AG09309 (cell line): ENCODE measurements at regions not wholly inside any gene's neighbourhood (a gene's known extent, or its start where the extent isn't known, plus 50 kb on each side); places are given as distances from the start of the nearest gene placed in this dataset.
"Not testable (repeated sequence)": the region's sequence is repeated elsewhere in the genome, so short reads cannot be mapped to it uniquely, and the experiment has no call there.

ENCODE experiments used
- DNase-seq: peaks from one replicate; pipeline ENCODE4 v3.0.0-alpha.2; 2010; ENCODE audit warnings: low read depth
- H3K4me3 ChIP-seq: 2 replicates; pipeline ENCODE4 v1.5.1; 2011; ENCODE audit warnings: mild to moderate bottlenecking, low read depth, low read length, moderate library complexity; ENCODE audit not compliant: control insufficient read depth
- CTCF ChIP-seq: IDR thresholded peaks from 2 replicates; pipeline ENCODE4 v1.5.1; 2011; ENCODE audit warnings: mild to moderate bottlenecking, low read depth, low read length, inconsistent platforms; ENCODE audit not compliant: insufficient read depth, control insufficient read depth; ENCODE audit errors: missing control alignments

- no peak for TF ChIP-seq CTCF
- no peak for DNase-seq
- no peak overlapping the region for H3K4me3 ChIP-seq
Observed at GRCh38 chr6:148004651-148005050, 338.0 kb upstream of the SASH1 start.

GRCh38 chr6:148005806-148006205, 336.8 kb upstream of the SASH1 start:
- TF ChIP-seq CTCF = no peak

GRCh38 chr6:148010516-148010915, 332.1 kb upstream of the SASH1 start:
- DNase-seq = not testable (repeated sequence)

More at GRCh38 chr6:148005806-148006205, 336.8 kb upstream of the SASH1 start:
- no peak for DNase-seq
- no peak overlapping the region for H3K4me3 ChIP-seq

GRCh38 chr6:148016013-148016412, 326.6 kb upstream of the SASH1 start:
- no peak overlapping the region for H3K4me3 ChIP-seq
- no peak for TF ChIP-seq CTCF
- DNase-seq = no peak

More at GRCh38 chr6:148010516-148010915, 332.1 kb upstream of the SASH1 start:
- H3K4me3 ChIP-seq = not testable (repeated sequence)

- no peak for TF ChIP-seq CTCF
- H3K4me3 ChIP-seq = no peak overlapping the region
- no peak for DNase-seq
Observed at GRCh38 chr6:148021165-148021564, 321.5 kb upstream of the SASH1 start.

- no peak overlapping the region for H3K4me3 ChIP-seq
- TF ChIP-seq CTCF = no peak
- DNase-seq = no peak
Observed at GRCh38 chr6:148021699-148022098, 320.9 kb upstream of the SASH1 start.

- DNase-seq, H3K4me3 ChIP-seq: not testable (repeated sequence)
Observed at GRCh38 chr6:148022279-148022678, 320.4 kb upstream of the SASH1 start.

- no peak for TF ChIP-seq CTCF
- H3K4me3 ChIP-seq = no peak overlapping the region
- no peak for DNase-seq
Observed at GRCh38 chr6:148027201-148027600, 315.4 kb upstream of the SASH1 start.
